ENCODE measurements at regions not wholly inside any gene's neighbourhood (a gene's known extent, or its start where the extent isn't known, plus 50 kb on each side); places are given as distances from the start of the nearest gene placed in this dataset.

GRCh38 chr6:18837013-18837412, 449.9 kb downstream of the RNF144B start:
- no peak for TF ChIP-seq CTCF (IDR thresholded peaks at IDR 0.05; ENCODE audit: low read depth, low read length)
- no peak for TF ChIP-seq POLR2A (IDR thresholded peaks at IDR 0.05; ENCODE audit: extremely low read depth, insufficient read length)
- TF ChIP-seq MYC (IDR thresholded peaks at IDR 0.05; ENCODE audit: low read depth, low read length), result no peak
- TF ChIP-seq, protein P1, sequence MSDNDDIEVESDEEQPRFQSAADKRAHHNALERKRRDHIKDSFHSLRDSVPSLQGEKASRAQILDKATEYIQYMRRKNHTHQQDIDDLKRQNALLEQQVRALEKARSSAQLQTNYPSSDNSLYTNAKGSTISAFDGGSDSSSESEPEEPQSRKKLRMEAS (IDR thresholded peaks at IDR 0.05; ENCODE audit: low read depth, low read length), result no peak
